C1 segment of cervical spinal cord (tissue), 14 donors: ENCODE measurements at regions not wholly inside any gene's neighbourhood (a gene's known extent, or its start where the extent isn't known, plus 50 kb on each side); places are given as distances from the start of the nearest gene placed in this dataset.

ENCODE experiments used
- DNase-seq, 14 donors: peaks; one replicate each; lab custom pipeline; 2025; lab: John Stamatoyannopoulos, UW

DNA sequence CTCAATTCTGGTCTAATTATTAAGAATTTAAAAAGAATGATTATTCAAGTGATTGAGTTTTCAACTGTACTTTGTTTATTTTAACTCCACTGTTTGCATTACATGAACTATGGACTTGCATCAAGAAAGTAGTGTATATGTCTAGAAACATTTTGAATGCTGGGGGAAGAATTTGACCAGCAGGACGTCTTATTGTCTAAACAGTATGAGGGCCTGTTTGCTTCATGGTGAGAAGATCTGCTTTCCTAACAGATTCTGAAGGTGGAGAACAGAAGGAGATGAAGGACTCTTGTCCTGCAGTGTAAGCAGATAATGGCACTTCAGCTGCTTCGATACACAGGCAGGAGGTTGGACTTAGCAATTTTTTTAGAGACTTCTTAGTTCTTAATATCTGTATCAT is 176.0 kb downstream of the DACT1 start:
- no peak for DNase-seq

DNA sequence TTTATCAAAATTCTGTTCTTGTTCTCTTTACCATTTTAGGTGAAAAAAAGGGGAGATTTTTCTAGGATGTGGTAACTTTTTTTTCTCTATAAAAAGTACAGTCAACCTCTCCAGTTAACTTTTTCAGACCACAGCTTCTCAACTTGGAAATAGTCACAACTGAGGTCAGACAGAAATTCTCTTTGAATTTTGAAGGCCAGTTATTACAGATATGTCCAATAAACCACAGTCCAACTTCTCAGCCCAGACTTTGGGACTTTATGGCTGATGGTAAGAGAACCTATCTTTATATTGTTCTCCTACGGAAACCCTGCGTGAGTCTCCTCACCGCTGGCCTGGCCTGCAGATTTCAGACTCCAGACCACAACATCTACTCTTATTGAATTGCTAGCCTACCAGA is 176.7 kb downstream of the DACT1 start:
- no peak for DNase-seq

DNA sequence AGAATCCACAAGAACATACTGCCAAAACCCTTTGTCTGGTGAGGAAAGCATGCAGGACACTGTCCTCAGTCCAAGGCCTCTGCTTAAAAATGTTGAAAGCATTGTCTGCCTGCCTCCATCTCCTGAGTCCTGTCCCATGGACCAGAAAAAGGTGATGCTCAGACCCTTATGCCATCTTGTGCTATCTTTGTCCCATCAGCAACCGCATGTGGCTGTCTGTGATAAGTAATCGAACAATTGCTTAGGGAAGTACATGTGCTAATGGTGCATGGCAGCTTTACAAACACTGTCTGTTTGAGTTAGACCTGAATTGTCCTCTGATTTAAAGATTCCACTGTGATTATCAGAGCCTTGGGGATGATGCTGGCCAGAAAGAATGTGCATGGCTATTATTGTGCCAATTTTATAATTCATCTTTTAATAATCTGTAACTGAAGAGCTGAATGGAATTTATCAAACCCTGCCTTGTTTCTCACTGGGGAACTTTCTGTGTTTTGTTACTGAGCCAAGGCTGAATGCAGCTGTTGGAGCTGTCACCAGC is 177.5 kb downstream of the DACT1 start:
- DNase-seq, result peak in 1 of 14 donors; percentile 19

DNA sequence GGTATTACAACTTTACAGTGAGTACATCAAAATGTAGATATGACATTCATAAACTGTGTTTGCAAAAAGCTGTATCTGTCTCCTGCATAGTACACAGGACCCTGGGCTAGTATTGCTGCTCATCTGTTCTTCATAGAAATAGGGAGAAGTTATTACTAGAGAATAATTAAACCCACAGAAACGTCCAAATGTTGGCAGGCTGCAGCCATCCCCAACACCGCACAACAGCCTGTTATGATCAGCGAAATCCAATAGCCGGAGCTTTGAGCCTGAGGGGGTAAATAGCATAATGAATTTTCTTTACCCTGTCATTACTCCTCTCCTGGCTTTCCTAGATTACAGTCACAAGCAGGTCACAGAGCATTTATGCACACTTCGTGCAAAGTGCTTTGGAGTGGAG is 178.0 kb downstream of the DACT1 start:
- DNase-seq, result no peak

DNA sequence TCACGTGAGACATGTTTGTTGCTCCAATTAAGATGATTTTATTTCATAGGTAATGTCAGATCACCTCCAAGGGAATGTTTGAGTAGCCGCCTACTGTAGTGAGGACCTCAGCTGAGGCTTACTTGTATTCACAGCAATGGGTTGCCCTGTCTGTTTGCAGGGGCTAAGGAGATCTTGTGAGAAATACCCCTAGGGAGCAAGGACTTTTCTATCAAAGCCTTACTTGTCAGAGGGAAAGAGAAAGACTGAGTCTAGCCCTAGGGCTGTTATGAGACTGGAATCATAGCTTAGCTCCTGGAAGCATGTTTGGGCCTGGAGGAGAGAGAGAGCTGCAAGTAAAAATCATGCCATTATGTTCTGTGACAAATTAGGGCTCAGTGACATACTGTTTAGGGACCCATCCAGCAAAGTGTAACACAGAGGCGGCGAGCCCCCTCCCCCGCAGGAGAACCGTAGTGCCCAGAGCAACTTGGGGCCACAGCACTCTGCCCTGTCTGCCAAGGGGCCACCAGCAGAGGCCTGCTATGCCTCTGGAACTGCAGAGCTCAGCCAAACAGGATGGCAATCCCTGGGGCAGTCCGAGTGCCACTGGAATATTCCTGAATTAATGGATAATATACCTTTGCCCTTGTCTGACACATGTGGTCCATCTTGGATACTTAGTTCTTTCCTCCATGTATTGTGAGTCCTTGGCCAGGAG is 178.8 kb downstream of the DACT1 start:
- DNase-seq, result peak in 1 of 14 donors; percentile 29

- no peak for DNase-seq
These were observed 180.1 kb downstream of the DACT1 start for GRCh38 chr14:58817846-58818245.

DNA sequence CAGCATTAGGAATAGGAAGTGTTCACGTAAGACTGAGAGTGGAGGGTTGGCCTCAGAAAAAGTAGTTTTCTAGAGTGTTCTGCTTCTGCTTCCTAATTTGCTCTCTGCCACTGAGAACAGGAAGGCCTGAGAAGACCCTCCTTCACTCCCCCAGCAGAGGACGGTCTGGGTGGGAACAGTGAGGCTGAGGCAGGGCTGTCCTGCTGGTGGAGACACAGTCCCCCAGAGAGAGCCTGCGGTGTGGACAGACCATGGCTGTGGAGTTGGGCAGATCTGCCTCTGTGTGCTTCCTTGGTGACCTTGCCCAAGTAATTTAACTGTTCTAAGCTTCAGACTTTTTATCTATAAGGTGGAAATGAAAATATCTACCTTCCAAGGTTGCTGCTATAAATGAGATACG is 182.3 kb downstream of the DACT1 start:
- no peak for DNase-seq

DNA sequence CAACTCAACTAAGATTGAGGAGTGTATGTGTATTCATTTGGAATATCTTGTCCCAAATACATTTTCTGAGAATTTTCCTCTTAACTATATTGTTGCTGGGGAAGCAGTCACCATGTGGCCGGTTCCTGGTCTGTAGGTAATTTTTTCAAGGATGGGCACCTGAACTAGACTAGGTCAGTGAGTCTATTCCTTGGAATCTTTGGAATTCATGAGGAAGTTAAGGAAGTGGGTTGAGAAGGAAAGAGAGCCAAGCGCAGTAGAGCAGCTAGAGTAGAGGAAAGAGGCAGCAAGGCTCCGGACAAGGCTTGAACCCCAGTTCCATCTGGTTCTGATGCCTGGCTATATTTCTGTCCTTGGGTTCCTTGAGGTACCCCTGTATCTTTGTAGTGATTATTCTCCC is 183.7 kb downstream of the DACT1 start:
- DNase-seq, result no peak

DNA sequence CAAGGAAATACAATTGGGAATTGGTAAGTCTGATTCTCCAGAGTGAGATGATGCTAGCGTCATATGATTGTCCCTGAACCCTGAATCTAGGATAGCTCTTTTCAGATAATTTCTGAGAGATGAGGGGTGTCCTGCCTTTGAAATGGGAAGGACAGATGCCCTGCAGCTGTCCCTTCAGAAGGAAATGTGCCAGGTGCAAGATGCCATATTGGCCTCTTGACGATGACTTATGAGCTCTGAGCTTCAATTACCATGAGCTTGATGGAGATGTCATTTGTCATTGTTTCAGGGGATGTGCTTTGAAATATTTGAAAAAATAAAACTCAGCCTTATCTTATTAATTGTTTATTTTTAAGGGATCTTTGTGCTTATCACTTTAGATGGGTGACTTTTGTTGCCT is 185.1 kb downstream of the DACT1 start:
- DNase-seq, result no peak

DNA sequence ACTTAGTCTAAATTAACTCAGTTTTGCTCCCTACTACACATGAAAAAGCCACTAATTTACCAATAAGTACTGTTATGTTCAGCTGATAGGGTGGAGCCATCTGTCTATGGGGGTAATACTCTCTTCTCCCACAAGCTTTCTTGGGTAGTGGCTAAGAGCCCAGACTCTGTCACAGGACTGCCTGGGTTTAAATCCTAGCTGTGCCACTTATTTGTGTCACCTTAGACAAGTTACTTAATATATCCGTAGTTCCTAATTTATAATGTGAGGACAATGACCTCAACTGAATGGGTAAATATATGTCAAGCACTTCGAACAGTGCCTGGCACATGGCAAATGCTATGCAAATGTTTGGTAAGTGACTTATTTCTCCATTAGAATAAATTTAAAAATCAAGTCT is 185.6 kb downstream of the DACT1 start:
- no peak for DNase-seq

GRCh38 chr14:58824106-58824505 is 186.3 kb downstream of the DACT1 start:
- no peak for DNase-seq

DNA sequence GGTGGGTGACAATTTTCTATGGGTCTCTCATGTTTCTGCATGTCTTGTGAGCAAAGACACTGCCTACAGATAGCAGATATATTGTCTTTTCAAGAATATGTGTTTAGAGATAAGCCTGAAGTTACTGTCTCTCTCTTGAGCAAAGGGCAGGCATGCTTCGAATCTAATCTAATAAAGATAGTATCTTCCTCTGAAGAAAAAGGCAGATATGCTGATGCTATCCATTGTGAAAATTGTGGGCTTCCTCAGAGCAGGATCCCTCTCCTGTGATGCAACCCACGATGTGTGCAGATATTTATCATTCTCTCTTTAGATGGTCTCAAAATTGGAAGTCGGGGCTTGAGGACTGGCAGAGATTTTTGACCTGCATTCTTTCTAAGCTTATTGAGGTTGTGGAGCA is 187.0 kb downstream of the DACT1 start:
- no peak for DNase-seq

GRCh38 chr14:58825606-58826005 is 187.8 kb downstream of the DACT1 start:
- DNase-seq, result no peak

DNA sequence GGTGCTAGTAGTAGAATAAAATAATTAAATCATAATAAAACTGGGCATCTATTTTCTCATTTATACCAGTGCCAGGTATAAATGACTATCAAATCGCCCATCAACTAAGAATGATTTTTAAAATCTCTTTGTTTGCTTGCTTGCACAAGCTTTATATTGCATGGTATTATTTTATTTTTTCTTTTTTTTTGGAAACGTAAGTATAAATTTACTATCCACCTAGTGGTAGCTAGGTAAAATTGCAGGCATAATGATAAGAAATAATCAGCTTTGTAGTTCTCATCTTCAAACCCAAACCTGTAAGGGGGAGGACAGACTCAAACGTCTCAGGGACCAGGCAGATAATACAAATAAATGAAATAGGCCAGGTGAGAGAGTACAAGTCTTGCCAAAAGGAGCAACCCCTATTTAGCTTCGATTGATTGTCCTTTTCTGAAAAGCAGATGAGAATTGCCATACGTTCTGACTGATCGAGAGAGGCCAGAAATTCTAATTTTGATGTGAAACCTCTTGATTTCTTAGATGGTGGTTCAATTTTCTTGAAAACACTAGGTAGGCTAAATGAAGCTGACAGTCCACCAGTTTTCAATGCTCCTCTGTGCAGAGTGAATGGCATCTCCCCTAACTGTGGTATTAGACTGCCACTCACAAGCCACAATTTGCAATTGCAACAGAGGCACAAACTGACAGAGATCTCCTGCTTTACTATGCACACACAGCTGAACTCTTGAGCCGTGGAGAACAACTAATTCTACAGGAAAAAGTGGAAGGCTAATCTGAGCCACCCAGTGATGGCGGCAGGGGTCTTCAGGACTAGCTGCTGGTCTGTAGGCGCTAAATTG is 189.3 kb downstream of the DACT1 start:
- DNase-seq, result no peak

- no peak for DNase-seq
These were observed 190.5 kb downstream of the DACT1 start for GRCh38 chr14:58828298-58828697.

DNA sequence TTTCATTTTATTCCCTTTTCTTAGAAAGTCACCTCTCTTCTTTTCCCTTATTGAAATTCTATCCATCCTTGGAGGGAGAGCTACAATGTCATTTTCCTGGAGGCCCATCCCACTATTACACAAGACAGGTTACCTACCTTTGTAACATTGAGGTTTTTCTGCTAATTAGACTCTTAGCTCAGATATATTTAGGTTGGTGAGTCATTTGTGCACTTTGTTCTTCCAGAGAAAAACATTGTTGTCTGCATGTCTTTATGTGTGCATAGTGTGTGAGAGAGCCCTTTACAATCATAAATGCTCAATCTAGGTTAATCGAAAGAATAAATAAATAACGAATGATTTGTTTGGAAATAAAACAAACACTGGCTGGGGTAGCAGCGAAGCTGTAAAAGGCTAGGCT is 191.8 kb downstream of the DACT1 start:
- DNase-seq, result no peak

- no peak for DNase-seq
These were observed 192.4 kb downstream of the DACT1 start for GRCh38 chr14:58830121-58830520.

DNA sequence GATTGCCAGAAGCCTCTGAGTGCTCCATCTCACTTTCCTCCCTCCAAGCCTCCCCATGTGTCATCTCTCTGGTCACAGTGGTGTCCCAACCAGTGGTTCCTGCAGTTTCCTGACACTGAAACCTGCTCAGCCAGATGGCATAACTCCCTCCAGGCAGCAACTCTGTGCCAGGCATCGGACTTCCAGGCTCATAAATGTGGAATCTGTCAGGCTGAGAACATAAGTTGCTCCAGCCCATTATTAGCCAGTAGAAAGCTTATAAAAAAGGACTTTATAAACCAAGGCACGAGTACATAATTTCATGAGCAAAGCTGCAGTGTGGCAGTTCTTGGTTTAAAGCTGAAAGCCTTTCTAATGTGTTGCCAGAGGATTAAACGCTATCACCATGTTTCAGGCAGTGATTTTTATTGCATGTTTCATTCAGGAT is 194.3 kb downstream of the DACT1 start:
- peak in 2 of 14 donors; percentile 9 to 87 for DNase-seq

DNA sequence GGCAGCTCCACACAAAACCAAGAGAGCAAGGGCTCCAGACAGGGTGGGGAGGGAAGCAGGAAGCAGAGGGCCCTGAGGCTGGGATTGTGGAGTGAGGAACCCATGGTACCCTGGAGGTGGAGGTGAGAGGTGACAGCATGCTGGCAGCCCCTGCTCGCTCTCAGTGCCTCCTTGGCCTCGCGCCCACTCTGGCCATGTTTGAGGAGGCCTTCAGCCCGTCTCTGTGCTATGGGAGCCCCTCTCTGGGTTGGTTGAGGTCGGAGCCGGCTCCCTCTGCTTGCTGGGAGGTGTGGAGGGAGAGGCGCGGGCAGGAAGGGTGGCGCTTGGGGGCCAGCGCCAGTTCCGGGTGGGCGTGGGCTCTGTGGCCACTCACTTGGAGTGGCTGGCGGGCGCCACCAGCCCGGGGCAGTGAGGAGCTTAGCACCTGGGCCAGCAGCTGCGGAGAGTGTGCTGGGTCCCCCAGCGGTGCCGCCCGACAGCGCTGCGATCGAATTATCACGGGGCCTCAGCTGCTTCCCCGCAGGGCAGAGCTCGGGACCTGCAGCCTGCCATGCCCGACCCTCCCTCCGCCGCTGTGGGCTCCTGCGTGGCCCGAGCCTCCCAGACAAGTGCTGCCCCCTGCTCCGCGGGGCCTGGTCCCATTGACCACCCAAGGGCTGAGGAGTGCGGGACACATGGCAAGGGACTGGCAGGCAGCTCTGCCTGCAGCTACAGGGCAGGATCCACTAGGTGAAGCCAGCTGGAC is 196.0 kb downstream of the DACT1 start:
- DNase-seq, result no peak

DNA sequence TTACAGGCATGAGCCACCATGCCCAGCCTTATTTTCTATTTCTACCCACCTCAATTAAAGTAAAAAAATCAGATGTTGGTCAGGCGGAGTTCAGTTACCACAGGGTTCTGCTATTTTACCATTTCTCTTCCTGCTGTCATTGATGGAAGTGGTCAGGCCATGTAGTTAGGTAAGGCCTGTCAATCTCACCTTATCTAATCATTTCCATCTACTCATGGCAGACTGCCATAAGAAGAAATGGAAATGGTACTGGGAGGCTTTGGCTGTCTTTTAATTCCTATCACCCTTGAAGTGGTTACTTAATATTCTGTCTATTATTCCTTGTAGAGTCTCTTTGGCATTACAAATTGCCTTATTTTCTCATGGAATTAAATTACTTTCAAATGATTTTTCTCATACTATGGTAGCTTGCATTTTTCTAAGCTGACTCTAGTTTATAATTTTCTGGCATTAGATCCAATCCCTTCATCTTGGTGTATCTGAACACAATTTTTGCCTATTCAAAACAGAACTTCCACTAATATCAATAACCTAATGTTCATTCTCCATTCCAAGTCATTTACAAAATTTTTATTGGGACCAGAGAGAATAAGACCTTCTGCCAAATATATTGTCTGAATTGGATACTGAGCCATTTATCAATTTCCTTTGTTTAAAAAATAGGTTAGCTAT is 198.7 kb downstream of the DACT1 start:
- DNase-seq, result no peak

DNA sequence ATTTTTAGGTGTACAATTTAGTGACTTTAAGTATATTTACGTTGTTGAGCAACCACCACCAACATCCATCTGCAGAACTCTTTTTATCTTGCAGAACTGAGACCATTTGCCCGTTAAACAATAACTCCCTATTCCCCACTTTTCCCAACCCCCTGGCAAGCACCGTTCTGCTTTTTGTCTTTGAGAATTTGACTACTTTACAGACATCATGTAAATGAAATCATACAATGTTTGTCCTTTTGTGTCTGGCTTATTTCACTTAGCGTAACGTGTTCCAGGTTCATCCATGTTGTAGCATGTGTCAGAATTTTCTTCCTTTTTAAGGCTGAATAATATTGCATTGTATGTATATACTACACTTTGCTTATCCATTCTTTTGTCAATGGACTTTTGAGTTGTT is 201.5 kb downstream of the DACT1 start:
- DNase-seq, result no peak

DNA sequence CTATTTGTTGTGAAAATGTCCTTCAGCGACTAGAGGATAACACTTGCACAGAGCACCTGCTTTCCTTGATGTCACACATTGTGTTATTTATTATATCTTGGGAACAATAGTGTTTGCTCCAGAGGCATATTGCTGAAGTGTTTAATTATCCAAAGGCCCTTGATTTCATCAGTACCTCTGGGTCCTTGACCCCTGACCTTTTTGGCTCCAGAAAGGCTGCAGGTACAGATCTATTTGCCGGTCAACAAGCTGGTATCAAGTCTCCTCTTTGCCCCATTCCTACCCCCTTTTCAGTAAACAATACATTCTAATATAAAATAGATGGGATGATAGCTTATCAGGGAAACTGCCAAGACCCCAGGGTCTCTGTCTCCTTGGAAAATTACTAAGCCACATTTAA is 206.8 kb downstream of the DACT1 start:
- DNase-seq, result no peak
